Ascending aorta (tissue), 2 donors: ENCODE measurements at regions not wholly inside any gene's neighbourhood (a gene's known extent, or its start where the extent isn't known, plus 50 kb on each side); places are given as distances from the start of the nearest gene placed in this dataset.
"Not testable (repeated sequence)": the region's sequence is repeated elsewhere in the genome, so short reads cannot be mapped to it uniquely, and the experiment has no call there.

Experiments used
- DNase-seq, 2 donors: peaks; one replicate each; pipeline ENCODE4 v3.0.0-alpha.2; 2019; ENCODE audit warnings: low spot score in 2 of 2
- H3K27ac ChIP-seq, 2 donors: fragments of 200-600 bp; sonication (generic); one replicate each; pipeline ENCODE4 v1.5.1; 2016 to 2017; ENCODE audit warnings: mild to moderate bottlenecking in 1 of 2
- H3K27me3 ChIP-seq: fragments of 200-600 bp; sonication (generic); one replicate; pipeline ENCODE4 v1.5.1; 2017
- H3K36me3 ChIP-seq, 2 donors: fragments of 200-600 bp; sonication (generic); one replicate each; pipeline ENCODE4 v1.5.1; 2016
- H3K4me1 ChIP-seq, 2 donors: fragments of 200-600 bp; sonication (generic); one replicate each; pipeline ENCODE4 v1.5.1; 2016 to 2017; ENCODE audit warnings: mild to moderate bottlenecking in 1 of 2
- H3K4me3 ChIP-seq, 2 donors: fragments of 200-600 bp; sonication (generic); one replicate each; pipeline ENCODE4 v1.5.1; 2016 to 2017; ENCODE audit warnings: mild to moderate bottlenecking in 1 of 2
- H3K9me3 ChIP-seq, 2 donors: fragments of 200-600 bp; sonication (generic); one replicate each; pipeline ENCODE4 v1.5.1; 2016
- intact Hi-C: fragments of 100-400 bp; cut with DNase I; formaldehyde crosslinking; loops from one replicate; pipeline ENCODE4 v1.15.1; 2023
- TF ChIP-seq, protein P1 (sequence below), 3 experiments: fragments of 200-600 bp in 2 of 3; fragments of 450-650 bp in 1 of 3; sonication (generic) in 2 of 3; IDR thresholded peaks; one replicate each; pipeline ENCODE4 v1.5.1; 2016 to 2019; ENCODE audit warnings: antibody characterized with exemption in 3 of 3, mild to moderate bottlenecking in 1 of 3, moderate library complexity in 1 of 3

DNA sequence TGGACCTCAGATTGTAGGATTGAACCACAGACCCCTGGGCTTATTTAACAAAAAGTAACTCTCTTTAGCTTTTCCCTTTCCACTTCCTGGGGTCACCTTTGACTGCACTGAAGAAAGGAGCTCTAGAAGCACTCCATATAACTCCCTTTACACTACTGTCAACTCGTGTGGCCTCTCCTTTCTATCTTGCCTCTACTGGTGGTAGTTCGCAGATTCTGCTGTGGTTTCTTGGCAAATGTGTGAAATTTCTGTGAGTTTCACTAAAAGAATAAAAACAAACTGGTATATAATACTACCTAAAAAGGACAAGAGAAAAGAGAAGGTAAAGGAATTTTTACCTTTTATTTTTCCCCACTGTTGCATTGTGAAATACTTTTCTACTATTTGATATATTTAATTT, 1298.1 kb downstream of the PCDH9 start:
- DNase-seq, result no peak
- Histone ChIP-seq H3K4me1 (no peaks in the 10 kb centered on the region), H3K27me3 (no peaks in the 10 kb centered on the region), H3K9me3 (no peaks in the 10 kb centered on the region), H3K4me3 (no peak overlapping the region), H3K36me3 (no peaks in the 10 kb centered on the region), H3K27ac (no peak overlapping the region)
- intact Hi-C loops, result no loop called here
- TF ChIP-seq, protein P1, sequence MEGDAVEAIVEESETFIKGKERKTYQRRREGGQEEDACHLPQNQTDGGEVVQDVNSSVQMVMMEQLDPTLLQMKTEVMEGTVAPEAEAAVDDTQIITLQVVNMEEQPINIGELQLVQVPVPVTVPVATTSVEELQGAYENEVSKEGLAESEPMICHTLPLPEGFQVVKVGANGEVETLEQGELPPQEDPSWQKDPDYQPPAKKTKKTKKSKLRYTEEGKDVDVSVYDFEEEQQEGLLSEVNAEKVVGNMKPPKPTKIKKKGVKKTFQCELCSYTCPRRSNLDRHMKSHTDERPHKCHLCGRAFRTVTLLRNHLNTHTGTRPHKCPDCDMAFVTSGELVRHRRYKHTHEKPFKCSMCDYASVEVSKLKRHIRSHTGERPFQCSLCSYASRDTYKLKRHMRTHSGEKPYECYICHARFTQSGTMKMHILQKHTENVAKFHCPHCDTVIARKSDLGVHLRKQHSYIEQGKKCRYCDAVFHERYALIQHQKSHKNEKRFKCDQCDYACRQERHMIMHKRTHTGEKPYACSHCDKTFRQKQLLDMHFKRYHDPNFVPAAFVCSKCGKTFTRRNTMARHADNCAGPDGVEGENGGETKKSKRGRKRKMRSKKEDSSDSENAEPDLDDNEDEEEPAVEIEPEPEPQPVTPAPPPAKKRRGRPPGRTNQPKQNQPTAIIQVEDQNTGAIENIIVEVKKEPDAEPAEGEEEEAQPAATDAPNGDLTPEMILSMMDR (IDR thresholded peaks at IDR 0.05), result no peak

- Histone ChIP-seq H3K27ac (no peak overlapping the region), H3K27me3 (no peaks in the 10 kb centered on the region), H3K36me3 (no peaks in the 10 kb centered on the region), H3K4me3 (no peak overlapping the region), H3K9me3 (no peaks in the 10 kb centered on the region), H3K4me1 (no peaks in the 10 kb centered on the region)
- intact Hi-C loops, result no loop called here
- TF ChIP-seq, protein P1 (IDR thresholded peaks at IDR 0.05), result no peak
- DNase-seq, result no peak
Measured at GRCh38 chr13:65929436-65929835, 1300.7 kb downstream of the PCDH9 start.

- Histone ChIP-seq H3K36me3 (no peaks in the 10 kb centered on the region), H3K9me3 (no peaks in the 10 kb centered on the region), H3K27ac (no peak overlapping the region), H3K4me3 (no peak overlapping the region), H3K4me1 (no peaks in the 10 kb centered on the region), H3K27me3 (no peaks in the 10 kb centered on the region)
- TF ChIP-seq, protein P1 (IDR thresholded peaks at IDR 0.05), result peak in 1 of 3 experiments; percentile 52
- DNase-seq, result peak in 1 of 2 donors; percentile 62
- intact Hi-C loops, result no loop called here
Measured at GRCh38 chr13:65926750-65927171, 1303.4 kb downstream of the PCDH9 start.

DNA sequence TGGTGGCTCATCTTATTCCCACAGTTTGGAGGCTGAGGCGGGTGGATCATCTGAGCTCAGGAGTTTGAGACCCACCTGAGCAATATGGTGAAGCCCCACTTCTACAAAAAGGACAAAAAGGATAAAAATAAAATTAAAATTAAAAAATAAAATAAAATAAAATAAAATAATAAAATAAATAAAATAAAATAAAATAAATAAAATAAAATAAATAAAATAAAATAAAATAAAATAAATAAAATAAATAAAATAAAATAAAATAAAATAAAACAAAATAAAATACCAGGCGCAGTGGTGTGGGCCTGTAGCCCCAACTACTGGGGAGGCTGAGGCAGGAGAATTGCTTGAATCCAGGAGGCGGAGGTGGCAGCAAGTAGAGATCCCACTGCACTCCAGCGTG, 1307.3 kb downstream of the PCDH9 start:
- H3K4me3 ChIP-seq, DNase-seq, H3K27me3 ChIP-seq, H3K36me3 ChIP-seq, H3K27ac ChIP-seq, intact Hi-C loops, H3K9me3 ChIP-seq, H3K4me1 ChIP-seq: not testable (repeated sequence)

GRCh38 chr13:65921933-65922332, 1308.2 kb downstream of the PCDH9 start:
- no peak overlapping the region for H3K4me3 ChIP-seq
- H3K4me1 ChIP-seq, result no peaks in the 10 kb centered on the region
- H3K9me3 ChIP-seq, result no peaks in the 10 kb centered on the region
- no peak overlapping the region for H3K27ac ChIP-seq
- no peaks in the 10 kb centered on the region for H3K36me3 ChIP-seq
- TF ChIP-seq, protein P1 (IDR thresholded peaks at IDR 0.05), result no peak
- no peaks in the 10 kb centered on the region for H3K27me3 ChIP-seq
- intact Hi-C loops, result no loop called here
- DNase-seq, result no peak

GRCh38 chr13:65917731-65918130, 1312.4 kb downstream of the PCDH9 start:
- no peak for DNase-seq
- TF ChIP-seq, protein P1 (IDR thresholded peaks at IDR 0.05), result no peak
- intact Hi-C loops, result loop anchor here (10.0 kb wide), 1 partner anchor 297 kb away; no protein-coding TSS in a partner anchor

More at GRCh38 chr13:65917731-65918130, 1312.4 kb downstream of the PCDH9 start:
- no peaks in the 10 kb centered on the region for H3K36me3 ChIP-seq
- H3K27me3 ChIP-seq, result no peaks in the 10 kb centered on the region
- H3K27ac ChIP-seq, result no peak overlapping the region
- H3K9me3 ChIP-seq, result no peaks in the 10 kb centered on the region
- H3K4me3 ChIP-seq, result no peak overlapping the region
- peaks cover 0 to 10% of the 10 kb centered on the region in 2 donors for H3K4me1 ChIP-seq
